ENCODE measurements at regions not wholly inside any gene's neighbourhood (a gene's known extent, or its start where the extent isn't known, plus 50 kb on each side); places are given as distances from the start of the nearest gene placed in this dataset.

GRCh38 chr11:69210310-69211035 lies 54.7 kb downstream of the SMIM38 start:
- no peaks in the 10 kb centered on the region for H3K27me3 ChIP-seq (ENCODE audit: insufficient read depth, low read length, poor library complexity, severe bottlenecking)
- no peak overlapping the region for H3K9ac ChIP-seq (ENCODE audit: low read depth, low read length, poor library complexity, severe bottlenecking)
- no peak overlapping the region for H2AFZ ChIP-seq (ENCODE audit: low read length)
- no peaks in the 10 kb centered on the region for H3K36me3 ChIP-seq (ENCODE audit: insufficient read depth, low read length)
- no peak overlapping the region for H3K4me2 ChIP-seq (ENCODE audit: low read depth, low read length, poor library complexity, severe bottlenecking)
- TF ChIP-seq EZH2phosphoT487 (IDR thresholded peaks at IDR 0.05; ENCODE audit: borderline replicate concordance): no peak
- no peak for TF ChIP-seq CTCF (conservative IDR thresholded peaks at IDR 0.05; ENCODE audit: low read length)
- H3K9me3 ChIP-seq (ENCODE audit: insufficient read depth, low read depth, low read length): no peaks in the 10 kb centered on the region
- no peaks in the 10 kb centered on the region for H3K9me2 ChIP-seq (replicated peaks; ENCODE audit: low read depth, low read length)
- H4K20me1 ChIP-seq (ENCODE audit: insufficient read depth, low read length, poor library complexity, severe bottlenecking): no peaks in the 10 kb centered on the region
- H3K79me2 ChIP-seq (ENCODE audit: insufficient read depth, low read length): no peaks in the 10 kb centered on the region
- no peaks in the 10 kb centered on the region for H3K4me1 ChIP-seq (ENCODE audit: insufficient read depth, low read length, poor library complexity, severe bottlenecking)
- no peak overlapping the region for H3K4me3 ChIP-seq (ENCODE audit: low read length, poor library complexity, severe bottlenecking)
- H3F3A ChIP-seq (ENCODE audit: low read depth): no peaks in the 10 kb centered on the region

DNA sequence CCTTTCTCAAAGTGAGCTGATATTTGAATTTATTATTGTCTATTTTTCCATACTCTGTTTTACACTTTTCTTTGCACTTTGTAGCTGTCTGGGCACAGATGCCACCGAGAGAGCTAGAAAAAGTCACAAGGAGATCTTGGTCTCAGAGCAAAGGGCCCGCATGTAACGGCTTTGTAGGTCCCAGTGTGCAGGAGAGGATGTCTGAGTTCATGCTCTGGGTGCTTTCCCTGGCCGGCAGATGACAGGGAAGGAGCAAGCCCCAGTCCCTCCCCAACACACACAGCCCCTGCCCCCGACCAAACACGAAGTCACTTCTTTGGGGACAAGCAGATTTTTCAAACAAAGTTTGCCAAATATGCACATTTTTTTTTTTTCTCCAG lies 55.8 kb downstream of the SMIM38 start:
- H3K9me3 ChIP-seq (ENCODE audit: insufficient read depth, low read depth, low read length): no peaks in the 10 kb centered on the region
- no peak overlapping the region for H2AFZ ChIP-seq (ENCODE audit: low read length)
- H3K4me1 ChIP-seq (ENCODE audit: insufficient read depth, low read length, poor library complexity, severe bottlenecking): no peaks in the 10 kb centered on the region
- no peaks in the 10 kb centered on the region for H3F3A ChIP-seq (ENCODE audit: low read depth)
- no peaks in the 10 kb centered on the region for H3K79me2 ChIP-seq (ENCODE audit: insufficient read depth, low read length)
- no peaks in the 10 kb centered on the region for H4K20me1 ChIP-seq (ENCODE audit: insufficient read depth, low read length, poor library complexity, severe bottlenecking)
- no peaks in the 10 kb centered on the region for H3K27me3 ChIP-seq (ENCODE audit: insufficient read depth, low read length, poor library complexity, severe bottlenecking)
- H3K4me2 ChIP-seq (ENCODE audit: low read depth, low read length, poor library complexity, severe bottlenecking): no peak overlapping the region
- no peak overlapping the region for H3K4me3 ChIP-seq (ENCODE audit: low read length, poor library complexity, severe bottlenecking)
- H3K36me3 ChIP-seq (ENCODE audit: insufficient read depth, low read length): no peaks in the 10 kb centered on the region
- no peaks in the 10 kb centered on the region for H3K9me2 ChIP-seq (replicated peaks; ENCODE audit: low read depth, low read length)
- no peak for TF ChIP-seq EZH2phosphoT487 (IDR thresholded peaks at IDR 0.05; ENCODE audit: borderline replicate concordance)
- TF ChIP-seq CTCF (conservative IDR thresholded peaks at IDR 0.05; ENCODE audit: low read length): no peak
- no peak overlapping the region for H3K9ac ChIP-seq (ENCODE audit: low read depth, low read length, poor library complexity, severe bottlenecking)

- TF ChIP-seq CTCF (conservative IDR thresholded peaks at IDR 0.05; ENCODE audit: low read length) (0 out of 2 replicates have a peak, but pooled peaks have one; percentile 10), EZH2phosphoT487 (IDR thresholded peaks at IDR 0.05; ENCODE audit: borderline replicate concordance) (no peak)
These were observed 56.4 kb downstream of the SMIM38 start for GRCh38 chr11:69211920-69212797.

More at GRCh38 chr11:69211920-69212797, 56.4 kb downstream of the SMIM38 start:
- H3K27me3 ChIP-seq (ENCODE audit: insufficient read depth, low read length, poor library complexity, severe bottlenecking): no peaks in the 10 kb centered on the region
- no peak overlapping the region for H3K4me3 ChIP-seq (ENCODE audit: low read length, poor library complexity, severe bottlenecking)
- H3K9me3 ChIP-seq (ENCODE audit: insufficient read depth, low read depth, low read length): no peaks in the 10 kb centered on the region
- no peaks in the 10 kb centered on the region for H3K36me3 ChIP-seq (ENCODE audit: insufficient read depth, low read length)
- no peak overlapping the region for H3K9ac ChIP-seq (ENCODE audit: low read depth, low read length, poor library complexity, severe bottlenecking)
- H2AFZ ChIP-seq (ENCODE audit: low read length): no peak overlapping the region
- H3K4me2 ChIP-seq (ENCODE audit: low read depth, low read length, poor library complexity, severe bottlenecking): no peak overlapping the region
- H3F3A ChIP-seq (ENCODE audit: low read depth): no peaks in the 10 kb centered on the region
- H4K20me1 ChIP-seq (ENCODE audit: insufficient read depth, low read length, poor library complexity, severe bottlenecking): no peaks in the 10 kb centered on the region
- no peaks in the 10 kb centered on the region for H3K79me2 ChIP-seq (ENCODE audit: insufficient read depth, low read length)
- no peaks in the 10 kb centered on the region for H3K9me2 ChIP-seq (replicated peaks; ENCODE audit: low read depth, low read length)
- H3K4me1 ChIP-seq (ENCODE audit: insufficient read depth, low read length, poor library complexity, severe bottlenecking): no peaks in the 10 kb centered on the region

Data from Loucy (cell line).